ENCODE measurements at regions not wholly inside any gene's neighbourhood (a gene's known extent, or its start where the extent isn't known, plus 50 kb on each side); places are given as distances from the start of the nearest gene placed in this dataset.
"Not testable (repeated sequence)": the region's sequence is repeated elsewhere in the genome, so short reads cannot be mapped to it uniquely, and the experiment has no call there.

- Histone ChIP-seq H3K9me3 (no peaks in the 10 kb centered on the region), H3K4me1 (ENCODE audit: control insufficient read depth in 1 of 2, insufficient read depth in 1 of 2, low read depth in 1 of 2, low read length in 1 of 2) (no peaks in the 10 kb centered on the region), H3K4me3 (ENCODE audit: low read depth in 1 of 2, low read length in 1 of 2) (no peak overlapping the region), H3K27ac (no peak overlapping the region), H3K27me3 (no peaks in the 10 kb centered on the region), H3K36me3 (no peaks in the 10 kb centered on the region)
- TF ChIP-seq CTCF (IDR thresholded peaks at IDR 0.05): no peak
Observed at GRCh38 chr4:54403700-54404453, 174.8 kb downstream of the PDGFRA start.

- H3K27me3 ChIP-seq; H3K9me3 ChIP-seq; H3K27ac ChIP-seq; H3K4me3 ChIP-seq (ENCODE audit: low read depth in 1 of 2, low read length in 1 of 2); H3K4me1 ChIP-seq (ENCODE audit: control insufficient read depth in 1 of 2, insufficient read depth in 1 of 2, low read depth in 1 of 2, low read length in 1 of 2); H3K36me3 ChIP-seq: not testable (repeated sequence)
Observed at GRCh38 chr4:54409270-54409817, 180.3 kb downstream of the PDGFRA start.

GRCh38 chr4:54414545-54414944 lies 185.5 kb downstream of the PDGFRA start:
- H3K4me3 ChIP-seq (ENCODE audit: low read depth in 1 of 2, low read length in 1 of 2): no peak overlapping the region
- no peaks in the 10 kb centered on the region for H3K9me3 ChIP-seq
- TF ChIP-seq CTCF (IDR thresholded peaks at IDR 0.05): no peak
- H3K4me1 ChIP-seq (ENCODE audit: control insufficient read depth in 1 of 2, insufficient read depth in 1 of 2, low read depth in 1 of 2, low read length in 1 of 2): no peaks in the 10 kb centered on the region
- no peaks in the 10 kb centered on the region for H3K36me3 ChIP-seq
- no peak overlapping the region for H3K27ac ChIP-seq
- H3K27me3 ChIP-seq: no peaks in the 10 kb centered on the region

- Histone ChIP-seq H3K36me3 (no peaks in the 10 kb centered on the region), H3K4me3 (ENCODE audit: low read depth in 1 of 2, low read length in 1 of 2) (no peak overlapping the region)
- TF ChIP-seq CTCF (IDR thresholded peaks at IDR 0.05): no peak
Observed at GRCh38 chr4:54417476-54417875, 188.4 kb downstream of the PDGFRA start.

GRCh38 chr4:54418468-54418867 lies 189.4 kb downstream of the PDGFRA start:
- Histone ChIP-seq H3K27me3 (no peaks in the 10 kb centered on the region), H3K4me3 (ENCODE audit: low read depth in 1 of 2, low read length in 1 of 2) (no peak overlapping the region), H3K4me1 (ENCODE audit: control insufficient read depth in 1 of 2, insufficient read depth in 1 of 2, low read depth in 1 of 2, low read length in 1 of 2) (no peaks in the 10 kb centered on the region), H3K36me3 (no peaks in the 10 kb centered on the region), H3K9me3 (no peaks in the 10 kb centered on the region), H3K27ac (no peak overlapping the region)
- TF ChIP-seq CTCF (IDR thresholded peaks at IDR 0.05): no peak

More at GRCh38 chr4:54417476-54417875, 188.4 kb downstream of the PDGFRA start:
- Histone ChIP-seq H3K27me3 (no peaks in the 10 kb centered on the region), H3K27ac (no peak overlapping the region), H3K9me3 (no peaks in the 10 kb centered on the region), H3K4me1 (ENCODE audit: control insufficient read depth in 1 of 2, insufficient read depth in 1 of 2, low read depth in 1 of 2, low read length in 1 of 2) (no peaks in the 10 kb centered on the region)

- H3K27me3 ChIP-seq: no peaks in the 10 kb centered on the region
- no peak overlapping the region for H3K4me3 ChIP-seq (ENCODE audit: low read depth in 1 of 2, low read length in 1 of 2)
- no peak for TF ChIP-seq CTCF (IDR thresholded peaks at IDR 0.05)
- no peaks in the 10 kb centered on the region for H3K9me3 ChIP-seq
- H3K27ac ChIP-seq: no peak overlapping the region
- no peaks in the 10 kb centered on the region for H3K36me3 ChIP-seq
- H3K4me1 ChIP-seq (ENCODE audit: control insufficient read depth in 1 of 2, insufficient read depth in 1 of 2, low read depth in 1 of 2, low read length in 1 of 2): no peaks in the 10 kb centered on the region
Observed at GRCh38 chr4:54423066-54423465, 194.0 kb downstream of the PDGFRA start.
